DND-41 (cell line): ENCODE measurements at regions not wholly inside any gene's neighbourhood (a gene's known extent, or its start where the extent isn't known, plus 50 kb on each side); places are given as distances from the start of the nearest gene placed in this dataset.
A peak's percentile ranks its signal among the peaks of the same experiment; 100 is the strongest.

Experiments
- ATAC-seq: fragments of 200-7000 bp; cut with Tn5 transposase; 3 replicates; pipeline ENCODE4 v1.9.1; 2021; ENCODE audit warnings: low read depth; ENCODE audit not compliant: insufficient read depth
- DNase-seq: peaks from one replicate; pipeline ENCODE4 v3.0.0-alpha.2; 2020
- H2AFZ ChIP-seq: 2 replicates; pipeline ENCODE4 v1.6.0; 2012; ENCODE audit warnings: low read depth, low read length
- H3K27ac ChIP-seq: 2 replicates; pipeline ENCODE4 v1.5.1; 2012; ENCODE audit warnings: low read length, inconsistent platforms
- H3K27me3 ChIP-seq: fragments of 200-600 bp; sonication (generic); 2 replicates; pipeline ENCODE4 v1.6.0; 2012; ENCODE audit warnings: low read length, mild to moderate bottlenecking, inconsistent platforms; ENCODE audit not compliant: insufficient read depth, poor library complexity
- H3K36me3 ChIP-seq: 2 replicates; pipeline ENCODE4 v1.5.1; 2012; ENCODE audit warnings: low read length, inconsistent platforms; ENCODE audit not compliant: insufficient read depth
- H3K4me1 ChIP-seq: 2 replicates; pipeline ENCODE4 v1.5.1; 2012; ENCODE audit warnings: mild to moderate bottlenecking, low read length; ENCODE audit not compliant: insufficient read depth
- H3K4me2 ChIP-seq: 2 replicates; pipeline ENCODE4 v1.6.0; 2012; ENCODE audit warnings: mild to moderate bottlenecking, moderate library complexity, low read length, inconsistent platforms; ENCODE audit not compliant: insufficient read depth
- H3K4me3 ChIP-seq, 2 experiments: fragments of 200-600 bp in 1 of 2; shearing (Covaris generic) in 1 of 2; 2 replicates each; pipeline ENCODE4 v1.5.1; 2012 to 2016; ENCODE audit warnings: inconsistent platforms in 2 of 2, low read length in 2 of 2, mild to moderate bottlenecking in 2 of 2, low read depth in 1 of 2, moderate library complexity in 1 of 2
- H3K79me2 ChIP-seq: 2 replicates; pipeline ENCODE4 v1.6.0; 2012; ENCODE audit warnings: low read length, inconsistent platforms; ENCODE audit not compliant: insufficient read depth
- H3K9ac ChIP-seq: 2 replicates; pipeline ENCODE4 v1.6.0; 2012; ENCODE audit warnings: low read depth, mild to moderate bottlenecking, inconsistent platforms, low read length, moderate library complexity
- H3K9me3 ChIP-seq: 2 replicates; pipeline ENCODE4 v1.5.1; 2012; ENCODE audit warnings: low read length, moderate library complexity, mild to moderate bottlenecking, inconsistent platforms; ENCODE audit not compliant: insufficient read depth, severe bottlenecking
- H4K20me1 ChIP-seq: 2 replicates; pipeline ENCODE4 v1.6.0; 2012; ENCODE audit warnings: low read length; ENCODE audit not compliant: insufficient read depth
- CTCF ChIP-seq: IDR thresholded peaks from 2 replicates; pipeline ENCODE4 v1.5.1; 2012; ENCODE audit warnings: borderline replicate concordance, low read length, moderate library complexity, mild to moderate bottlenecking; ENCODE audit not compliant: poor library complexity, severe bottlenecking; ENCODE audit errors: extremely low read depth
- EZH2 ChIP-seq: IDR thresholded peaks from 3 replicates; pipeline ENCODE4 v1.6.1; 2012; ENCODE audit warnings: borderline replicate concordance, low read depth, mild to moderate bottlenecking, moderate library complexity, low read length, inconsistent platforms; ENCODE audit not compliant: severe bottlenecking

GRCh38 chr15:31195871-31196270, 94.3 kb upstream of the TRPM1 start:
- no peaks in the 10 kb centered on the region for H3K36me3 ChIP-seq
- ATAC-seq, result no peak
- no peak overlapping the region for H2AFZ ChIP-seq
- no peaks in the 10 kb centered on the region for H4K20me1 ChIP-seq
- no peak overlapping the region for H3K4me2 ChIP-seq
- DNase-seq, result no peak
- no peaks in the 10 kb centered on the region for H3K27me3 ChIP-seq
- H3K79me2 ChIP-seq, result no peaks in the 10 kb centered on the region
- H3K4me1 ChIP-seq, result no peaks in the 10 kb centered on the region
- H3K27ac ChIP-seq, result no peak overlapping the region
- TF ChIP-seq EZH2, result no peak
- no peak for TF ChIP-seq CTCF
- no peaks in the 10 kb centered on the region for H3K9me3 ChIP-seq
- no peak overlapping the region for H3K9ac ChIP-seq
- no peak overlapping the region for H3K4me3 ChIP-seq

- Histone ChIP-seq H3K9me3 (no peaks in the 10 kb centered on the region), H4K20me1 (no peaks in the 10 kb centered on the region), H2AFZ (no peak overlapping the region), H3K36me3 (no peaks in the 10 kb centered on the region), H3K79me2 (no peaks in the 10 kb centered on the region), H3K4me1 (peaks cover 8% of the 10 kb centered on the region), H3K4me2 (no peak overlapping the region), H3K9ac (no peak overlapping the region), H3K27me3 (no peaks in the 10 kb centered on the region), H3K4me3 (no peak overlapping the region), H3K27ac (no peak overlapping the region)
- TF ChIP-seq CTCF, result peak; percentile 59
- TF ChIP-seq EZH2, result no peak
- DNase-seq (peak; percentile 26), ATAC-seq (no peak)
Observed at GRCh38 chr15:31197497-31198414, 96.2 kb upstream of the TRPM1 start.

- TF ChIP-seq CTCF (peak; percentile 38), EZH2 (no peak)
- no peak overlapping the region for H3K9ac ChIP-seq
- H3K79me2 ChIP-seq, result no peaks in the 10 kb centered on the region
- no peak overlapping the region for H3K4me3 ChIP-seq
- DNase-seq (no peak), ATAC-seq (no peak)
- no peaks in the 10 kb centered on the region for H3K27me3 ChIP-seq
- no peaks in the 10 kb centered on the region for H3K36me3 ChIP-seq
- H3K27ac ChIP-seq, result no peak overlapping the region
- H3K4me1 ChIP-seq, result peaks cover 22% of the 10 kb centered on the region
- H4K20me1 ChIP-seq, result peaks cover 5% of the 10 kb centered on the region; the same call in 1 of the 2 replicates
- H3K9me3 ChIP-seq, result no peaks in the 10 kb centered on the region
- H3K4me2 ChIP-seq, result no peak overlapping the region
- no peak overlapping the region for H2AFZ ChIP-seq
Observed at GRCh38 chr15:31200735-31201151, 99.2 kb upstream of the TRPM1 start.
